ENCODE measurements at regions not wholly inside any gene's neighbourhood (a gene's known extent, or its start where the extent isn't known, plus 50 kb on each side); places are given as distances from the start of the nearest gene placed in this dataset.

- Histone ChIP-seq H3K36me3 (ENCODE audit: insufficient read depth, low read depth, low read length) (no peaks in the 10 kb centered on the region), H3K4me1 (ENCODE audit: insufficient read depth, low read length) (peaks cover 14% of the 10 kb centered on the region), H3K4me3 (ENCODE audit: low read length) (no peak overlapping the region), H3K9me3 (ENCODE audit: insufficient read depth, low read depth, low read length) (no peaks in the 10 kb centered on the region; the same call in 1 of the 2 replicates), H3K9ac (ENCODE audit: low read depth, low read length) (no peak overlapping the region), H3K27ac (ENCODE audit: low read length) (no peak overlapping the region), H3K27me3 (ENCODE audit: insufficient read depth, low read length) (no peaks in the 10 kb centered on the region)
Measured at GRCh38 chr11:116360221-116360941, 412.4 kb downstream of the BUD13 start.

- Histone ChIP-seq H3K9me3 (ENCODE audit: insufficient read depth, low read depth, low read length) (no peaks in the 10 kb centered on the region), H3K4me3 (ENCODE audit: low read length) (no peak overlapping the region), H3K27ac (ENCODE audit: low read length) (no peak overlapping the region), H3K36me3 (ENCODE audit: insufficient read depth, low read depth, low read length) (no peaks in the 10 kb centered on the region), H3K27me3 (ENCODE audit: insufficient read depth, low read length) (no peaks in the 10 kb centered on the region), H3K4me1 (ENCODE audit: insufficient read depth, low read length) (peaks cover 14% of the 10 kb centered on the region), H3K9ac (ENCODE audit: low read depth, low read length) (no peak overlapping the region)
Measured at GRCh38 chr11:116357784-116358544, 414.8 kb downstream of the BUD13 start.

- Histone ChIP-seq H3K36me3 (ENCODE audit: insufficient read depth, low read depth, low read length) (no peaks in the 10 kb centered on the region), H3K4me3 (ENCODE audit: low read length) (no peak overlapping the region), H3K9ac (ENCODE audit: low read depth, low read length) (no peak overlapping the region), H3K27ac (ENCODE audit: low read length) (no peak overlapping the region), H3K27me3 (ENCODE audit: insufficient read depth, low read length) (no peaks in the 10 kb centered on the region), H3K9me3 (ENCODE audit: insufficient read depth, low read depth, low read length) (no peaks in the 10 kb centered on the region), H3K4me1 (ENCODE audit: insufficient read depth, low read length) (peaks cover 4% of the 10 kb centered on the region; the same call in 1 of the 2 replicates)
Measured at GRCh38 chr11:116356451-116356850, 416.3 kb downstream of the BUD13 start.

- Histone ChIP-seq H3K9me3 (ENCODE audit: insufficient read depth, low read depth, low read length) (no peaks in the 10 kb centered on the region), H3K4me1 (ENCODE audit: insufficient read depth, low read length) (peaks cover 4% of the 10 kb centered on the region; the same call in 1 of the 2 replicates), H3K9ac (ENCODE audit: low read depth, low read length) (no peak overlapping the region), H3K4me3 (ENCODE audit: low read length) (no peak overlapping the region), H3K36me3 (ENCODE audit: insufficient read depth, low read depth, low read length) (no peaks in the 10 kb centered on the region), H3K27me3 (ENCODE audit: insufficient read depth, low read length) (no peaks in the 10 kb centered on the region), H3K27ac (ENCODE audit: low read length) (no peak overlapping the region)
Measured at GRCh38 chr11:116355104-116355503, 417.7 kb downstream of the BUD13 start.

- Histone ChIP-seq H3K9me3 (ENCODE audit: insufficient read depth, low read depth, low read length) (no peaks in the 10 kb centered on the region), H3K9ac (ENCODE audit: low read depth, low read length) (no peak overlapping the region), H3K4me1 (ENCODE audit: insufficient read depth, low read length) (peaks cover 4% of the 10 kb centered on the region; the same call in 1 of the 2 replicates), H3K27ac (ENCODE audit: low read length) (no peak overlapping the region), H3K36me3 (ENCODE audit: insufficient read depth, low read depth, low read length) (no peaks in the 10 kb centered on the region), H3K4me3 (ENCODE audit: low read length) (no peak overlapping the region), H3K27me3 (ENCODE audit: insufficient read depth, low read length) (no peaks in the 10 kb centered on the region)
Measured at GRCh38 chr11:116353589-116353988, 419.2 kb downstream of the BUD13 start.

- Histone ChIP-seq H3K27ac (ENCODE audit: low read length) (no peak overlapping the region), H3K9ac (ENCODE audit: low read depth, low read length) (no peak overlapping the region), H3K9me3 (ENCODE audit: insufficient read depth, low read depth, low read length) (no peaks in the 10 kb centered on the region), H3K4me3 (ENCODE audit: low read length) (no peak overlapping the region), H3K4me1 (ENCODE audit: insufficient read depth, low read length) (no peaks in the 10 kb centered on the region; the same call in 1 of the 2 replicates), H3K27me3 (ENCODE audit: insufficient read depth, low read length) (no peaks in the 10 kb centered on the region), H3K36me3 (ENCODE audit: insufficient read depth, low read depth, low read length) (no peaks in the 10 kb centered on the region)
Measured at GRCh38 chr11:116352881-116353280, 419.9 kb downstream of the BUD13 start.

- Histone ChIP-seq H3K27me3 (ENCODE audit: insufficient read depth, low read length) (no peaks in the 10 kb centered on the region), H3K4me3 (ENCODE audit: low read length) (no peak overlapping the region), H3K9me3 (ENCODE audit: insufficient read depth, low read depth, low read length) (no peaks in the 10 kb centered on the region), H3K4me1 (ENCODE audit: insufficient read depth, low read length) (no peaks in the 10 kb centered on the region), H3K27ac (ENCODE audit: low read length) (no peak overlapping the region), H3K9ac (ENCODE audit: low read depth, low read length) (no peak overlapping the region), H3K36me3 (ENCODE audit: insufficient read depth, low read depth, low read length) (no peaks in the 10 kb centered on the region)
Measured at GRCh38 chr11:116348226-116348625, 424.6 kb downstream of the BUD13 start.

- Histone ChIP-seq H3K4me1 (ENCODE audit: insufficient read depth, low read length) (no peaks in the 10 kb centered on the region), H3K9ac (ENCODE audit: low read depth, low read length) (no peak overlapping the region), H3K27me3 (ENCODE audit: insufficient read depth, low read length) (no peaks in the 10 kb centered on the region), H3K9me3 (ENCODE audit: insufficient read depth, low read depth, low read length) (no peaks in the 10 kb centered on the region), H3K36me3 (ENCODE audit: insufficient read depth, low read depth, low read length) (no peaks in the 10 kb centered on the region), H3K4me3 (ENCODE audit: low read length) (no peak overlapping the region), H3K27ac (ENCODE audit: low read length) (no peak overlapping the region)
Measured at GRCh38 chr11:116345575-116345974, 427.2 kb downstream of the BUD13 start.

- no peaks in the 10 kb centered on the region for H3K9me3 ChIP-seq (ENCODE audit: insufficient read depth, low read depth, low read length)
- H3K27me3 ChIP-seq (ENCODE audit: insufficient read depth, low read length), result no peaks in the 10 kb centered on the region
- H3K36me3 ChIP-seq (ENCODE audit: insufficient read depth, low read depth, low read length), result no peaks in the 10 kb centered on the region
- no peak overlapping the region for H3K27ac ChIP-seq (ENCODE audit: low read length)
- no peak overlapping the region for H3K9ac ChIP-seq (ENCODE audit: low read depth, low read length)
- H3K4me3 ChIP-seq (ENCODE audit: low read length), result no peak overlapping the region
- no peaks in the 10 kb centered on the region for H3K4me1 ChIP-seq (ENCODE audit: insufficient read depth, low read length)
Measured at GRCh38 chr11:116344601-116345000, 428.2 kb downstream of the BUD13 start.

GRCh38 chr11:116343270-116343669, 429.5 kb downstream of the BUD13 start:
- H3K4me3 ChIP-seq (ENCODE audit: low read length), result no peak overlapping the region

GRCh38 chr11:116342148-116342547, 430.6 kb downstream of the BUD13 start:
- Histone ChIP-seq H3K9me3 (ENCODE audit: insufficient read depth, low read depth, low read length) (no peaks in the 10 kb centered on the region), H3K36me3 (ENCODE audit: insufficient read depth, low read depth, low read length) (no peaks in the 10 kb centered on the region), H3K4me3 (ENCODE audit: low read length) (no peak overlapping the region), H3K9ac (ENCODE audit: low read depth, low read length) (no peak overlapping the region), H3K4me1 (ENCODE audit: insufficient read depth, low read length) (no peaks in the 10 kb centered on the region), H3K27me3 (ENCODE audit: insufficient read depth, low read length) (no peaks in the 10 kb centered on the region), H3K27ac (ENCODE audit: low read length) (no peak overlapping the region)

More at GRCh38 chr11:116343270-116343669, 429.5 kb downstream of the BUD13 start:
- no peaks in the 10 kb centered on the region for H3K27me3 ChIP-seq (ENCODE audit: insufficient read depth, low read length)
- no peaks in the 10 kb centered on the region for H3K9me3 ChIP-seq (ENCODE audit: insufficient read depth, low read depth, low read length)
- H3K27ac ChIP-seq (ENCODE audit: low read length), result no peak overlapping the region
- no peaks in the 10 kb centered on the region for H3K4me1 ChIP-seq (ENCODE audit: insufficient read depth, low read length)
- no peaks in the 10 kb centered on the region for H3K36me3 ChIP-seq (ENCODE audit: insufficient read depth, low read depth, low read length)
- no peak overlapping the region for H3K9ac ChIP-seq (ENCODE audit: low read depth, low read length)

Measured in iPS-20b (cell line).